Fibroblast of mammary gland (primary cell): ENCODE measurements at regions not wholly inside any gene's neighbourhood (a gene's known extent, or its start where the extent isn't known, plus 50 kb on each side); places are given as distances from the start of the nearest gene placed in this dataset.

ENCODE experiments used
- DNase-seq: peaks from one replicate; pipeline ENCODE4 v3.0.0-alpha.2; 2010; ENCODE audit warnings: low read depth
- H3K4me3 ChIP-seq: 2 replicates; pipeline ENCODE4 v1.5.1; 2011; ENCODE audit warnings: low read depth, mild to moderate bottlenecking, low read length, moderate library complexity; ENCODE audit not compliant: control insufficient read depth
- TF ChIP-seq, protein P1 (sequence below): conservative IDR thresholded peaks from 2 replicates; pipeline ENCODE4 v1.5.1; 2011; ENCODE audit warnings: low read depth, low read length, inconsistent platforms; ENCODE audit not compliant: control insufficient read depth, insufficient read depth

DNA sequence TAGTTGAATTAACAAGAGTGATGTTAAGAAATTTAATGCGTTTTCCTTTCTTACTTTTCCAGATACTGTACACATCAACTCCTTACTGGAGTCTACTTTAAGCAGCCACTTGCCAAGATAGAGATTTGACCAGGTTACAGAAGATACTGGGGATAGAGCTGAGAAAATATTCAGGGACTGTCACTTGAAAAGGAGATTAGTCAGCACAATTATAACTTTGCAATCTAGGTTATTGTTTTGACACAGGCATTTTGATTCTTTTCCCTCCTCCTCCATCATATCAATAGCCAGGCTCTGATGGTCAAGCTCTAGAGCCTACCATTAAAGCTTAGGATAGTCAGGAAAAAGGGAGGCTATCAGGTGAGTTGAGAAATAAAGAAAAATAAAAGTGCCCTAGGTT is 345.9 kb upstream of the ITGA1 start:
- no peak overlapping the region for H3K4me3 ChIP-seq
- TF ChIP-seq, protein P1, sequence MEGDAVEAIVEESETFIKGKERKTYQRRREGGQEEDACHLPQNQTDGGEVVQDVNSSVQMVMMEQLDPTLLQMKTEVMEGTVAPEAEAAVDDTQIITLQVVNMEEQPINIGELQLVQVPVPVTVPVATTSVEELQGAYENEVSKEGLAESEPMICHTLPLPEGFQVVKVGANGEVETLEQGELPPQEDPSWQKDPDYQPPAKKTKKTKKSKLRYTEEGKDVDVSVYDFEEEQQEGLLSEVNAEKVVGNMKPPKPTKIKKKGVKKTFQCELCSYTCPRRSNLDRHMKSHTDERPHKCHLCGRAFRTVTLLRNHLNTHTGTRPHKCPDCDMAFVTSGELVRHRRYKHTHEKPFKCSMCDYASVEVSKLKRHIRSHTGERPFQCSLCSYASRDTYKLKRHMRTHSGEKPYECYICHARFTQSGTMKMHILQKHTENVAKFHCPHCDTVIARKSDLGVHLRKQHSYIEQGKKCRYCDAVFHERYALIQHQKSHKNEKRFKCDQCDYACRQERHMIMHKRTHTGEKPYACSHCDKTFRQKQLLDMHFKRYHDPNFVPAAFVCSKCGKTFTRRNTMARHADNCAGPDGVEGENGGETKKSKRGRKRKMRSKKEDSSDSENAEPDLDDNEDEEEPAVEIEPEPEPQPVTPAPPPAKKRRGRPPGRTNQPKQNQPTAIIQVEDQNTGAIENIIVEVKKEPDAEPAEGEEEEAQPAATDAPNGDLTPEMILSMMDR: no peak
- DNase-seq: no peak

DNA sequence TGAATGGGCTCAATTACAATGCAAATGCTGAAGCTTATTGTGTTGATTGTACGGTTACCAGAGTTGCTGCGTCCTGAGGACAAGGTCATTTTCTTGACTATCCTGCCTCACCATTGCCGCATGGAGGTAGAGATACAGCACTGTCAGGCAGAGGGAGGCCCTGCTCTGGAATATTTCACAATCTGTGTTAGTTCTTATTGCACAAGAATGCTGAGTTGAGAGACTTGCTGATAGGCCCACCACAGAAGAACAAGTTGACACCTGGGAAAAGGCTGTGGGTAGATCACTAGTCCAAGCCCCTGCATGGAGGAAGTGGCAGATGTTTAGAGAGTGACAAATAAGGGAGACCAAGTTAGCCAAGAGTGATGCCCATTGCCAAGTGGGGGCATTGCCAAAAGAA is 344.5 kb upstream of the ITGA1 start:
- TF ChIP-seq, protein P1: no peak
- no peak for DNase-seq
- no peak overlapping the region for H3K4me3 ChIP-seq

DNA sequence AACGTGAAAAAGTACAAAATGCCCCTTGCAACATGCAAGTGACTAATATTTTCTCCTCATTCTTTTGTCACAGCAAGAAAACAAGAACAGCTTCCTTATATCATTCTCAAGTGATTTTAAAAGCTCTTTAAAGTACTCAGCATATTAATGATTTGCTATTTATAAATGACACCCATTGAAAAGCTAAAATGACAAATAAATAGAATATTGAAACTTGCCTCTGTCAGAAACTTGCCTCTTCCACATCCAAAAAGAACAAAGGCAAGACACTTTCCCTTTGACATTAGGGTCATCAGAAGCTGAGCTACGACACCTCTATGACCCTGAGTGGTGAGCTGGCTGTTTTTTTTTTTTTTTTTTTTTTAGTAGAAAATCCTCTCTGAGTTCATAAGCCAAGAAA is 339.6 kb upstream of the ITGA1 start:
- TF ChIP-seq, protein P1: no peak
- H3K4me3 ChIP-seq: no peak overlapping the region
- DNase-seq: no peak

- no peak overlapping the region for H3K4me3 ChIP-seq
- DNase-seq: no peak
- TF ChIP-seq, protein P1: no peak
Measured at GRCh38 chr5:52449516-52449915, 338.2 kb upstream of the ITGA1 start.

- TF ChIP-seq, protein P1: no peak
- H3K4me3 ChIP-seq: no peak overlapping the region
- DNase-seq: no peak
Measured at GRCh38 chr5:52452098-52452497, 335.6 kb upstream of the ITGA1 start.

- TF ChIP-seq, protein P1: no peak
- no peak for DNase-seq
- no peak overlapping the region for H3K4me3 ChIP-seq
Measured at GRCh38 chr5:52453176-52453575, 334.5 kb upstream of the ITGA1 start.

GRCh38 chr5:52455920-52456319 is 331.8 kb upstream of the ITGA1 start:
- no peak for DNase-seq
- no peak overlapping the region for H3K4me3 ChIP-seq
- TF ChIP-seq, protein P1: no peak
